HG03103 (cell line): ENCODE measurements at regions not wholly inside any gene's neighbourhood (a gene's known extent, or its start where the extent isn't known, plus 50 kb on each side); places are given as distances from the start of the nearest gene placed in this dataset.
"Not testable (repeated sequence)": the region's sequence is repeated elsewhere in the genome, so short reads cannot be mapped to it uniquely, and the experiment has no call there.

Experiments
- ATAC-seq: cut with Tn5 transposase; IDR thresholded peaks from one replicate; pipeline ENCODE4 v1.9.1; 2021; ENCODE audit warnings: low read depth; ENCODE audit not compliant: unreplicated experiment

- ATAC-seq: no peak
Observed at GRCh38 chr5:125215593-125215992, 469.2 kb upstream of the ZNF608 start.

DNA sequence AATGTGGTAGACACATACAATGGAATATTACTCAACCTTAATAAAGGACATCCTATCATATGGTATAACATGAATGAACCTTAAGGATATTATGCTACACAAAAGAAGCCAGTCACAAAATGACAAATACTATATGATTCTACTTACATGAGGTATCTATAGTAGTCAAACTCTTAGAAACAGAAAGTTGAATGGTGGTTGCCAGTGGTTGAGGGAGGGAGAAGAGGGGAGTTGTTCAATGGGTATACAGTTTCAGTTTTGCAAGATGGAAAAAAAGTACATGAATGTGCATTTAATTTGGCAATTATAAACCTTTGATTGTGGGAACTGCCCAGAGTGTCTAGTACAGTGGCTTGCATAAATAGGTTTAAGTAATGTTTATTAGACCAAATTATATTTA, 473.3 kb upstream of the ZNF608 start:
- no peak for ATAC-seq

DNA sequence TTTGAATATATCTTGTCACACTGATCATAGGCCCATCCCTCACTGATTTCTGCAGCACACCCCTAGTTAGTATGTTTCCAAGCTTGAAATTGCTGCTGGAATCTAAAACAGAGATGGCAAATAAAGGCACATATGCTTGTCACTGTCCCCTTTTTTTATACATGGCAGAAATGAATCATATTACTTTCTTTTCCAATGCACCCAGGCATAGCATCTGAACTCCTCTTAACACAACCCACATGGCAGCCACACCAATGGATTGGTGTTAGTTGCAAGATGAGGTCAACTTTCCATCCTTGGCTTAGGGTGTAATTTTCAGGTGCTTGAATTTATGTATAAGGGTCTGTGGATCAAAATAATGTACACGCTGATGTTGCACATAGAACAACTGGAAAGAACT, 473.8 kb upstream of the ZNF608 start:
- no peak for ATAC-seq

DNA sequence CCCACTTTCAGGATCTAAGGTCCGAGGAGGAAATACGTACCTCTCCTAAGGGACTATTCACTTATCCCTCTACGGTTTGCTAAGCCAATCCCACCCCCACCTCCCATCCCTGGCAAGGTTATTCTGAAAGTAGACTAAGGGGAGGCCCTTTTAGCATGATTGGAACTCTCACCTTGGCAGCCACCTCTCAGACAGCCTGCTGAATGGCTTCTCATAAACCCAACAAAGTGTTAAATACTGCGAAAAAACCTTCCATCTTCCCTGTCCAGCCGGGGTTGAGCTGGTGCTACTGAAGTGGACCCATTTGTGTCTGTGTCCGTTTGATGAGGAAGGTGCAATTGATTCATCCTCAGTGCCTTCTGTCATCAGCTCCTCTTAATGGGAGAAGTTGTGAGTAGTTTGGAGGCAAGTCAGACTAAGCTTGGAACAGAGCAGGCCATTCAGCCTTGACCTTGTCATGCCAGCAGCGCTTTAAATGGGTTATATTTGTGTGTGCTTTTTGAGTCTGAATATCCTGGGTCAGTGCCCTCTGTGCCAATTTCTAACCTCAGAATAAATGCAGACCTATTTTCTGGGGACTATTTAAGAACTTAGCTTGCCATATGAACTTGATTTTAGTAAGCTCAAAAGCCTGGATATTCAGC, 476.3 kb upstream of the ZNF608 start:
- no peak for ATAC-seq

GRCh38 chr5:125225424-125225823, 479.0 kb upstream of the ZNF608 start:
- ATAC-seq: no peak

- no peak for ATAC-seq
Observed at GRCh38 chr5:125226825-125227224, 480.4 kb upstream of the ZNF608 start.

DNA sequence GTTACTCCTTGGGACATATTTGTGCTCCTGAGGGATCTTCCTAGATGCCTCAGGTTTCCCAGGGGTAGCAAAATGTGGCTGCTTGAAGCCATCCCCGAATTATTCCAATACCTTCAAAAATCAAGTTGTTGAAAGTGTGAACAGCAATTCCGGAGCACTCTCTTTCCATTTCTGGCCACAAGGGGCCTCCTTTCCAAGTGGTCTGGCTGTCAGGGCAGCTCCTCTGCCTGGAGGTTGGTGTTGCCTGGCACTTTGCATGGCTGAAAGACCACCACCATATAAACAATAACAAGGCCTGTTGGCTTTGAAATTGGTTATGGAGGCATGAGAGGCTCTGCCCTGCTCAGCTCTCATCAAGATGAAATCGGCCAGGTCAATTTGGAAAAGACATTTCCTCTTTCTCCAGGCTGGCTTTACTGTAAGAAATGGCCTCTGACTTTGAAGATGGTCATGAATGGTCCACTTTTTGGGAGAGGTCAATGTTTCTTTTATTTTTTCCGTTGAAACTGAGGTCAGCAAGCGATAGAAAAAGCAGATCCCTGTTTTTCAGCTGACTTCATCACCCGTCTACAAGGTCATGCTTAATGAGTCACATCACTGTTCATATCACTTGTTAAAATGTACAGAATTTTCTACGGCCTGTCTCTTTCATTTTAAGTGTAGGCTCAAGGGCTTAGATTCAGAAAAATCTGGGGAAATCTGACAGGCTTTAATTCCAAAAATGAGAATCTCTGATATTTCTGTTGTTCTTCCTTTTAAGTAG, 481.1 kb upstream of the ZNF608 start:
- no peak for ATAC-seq

DNA sequence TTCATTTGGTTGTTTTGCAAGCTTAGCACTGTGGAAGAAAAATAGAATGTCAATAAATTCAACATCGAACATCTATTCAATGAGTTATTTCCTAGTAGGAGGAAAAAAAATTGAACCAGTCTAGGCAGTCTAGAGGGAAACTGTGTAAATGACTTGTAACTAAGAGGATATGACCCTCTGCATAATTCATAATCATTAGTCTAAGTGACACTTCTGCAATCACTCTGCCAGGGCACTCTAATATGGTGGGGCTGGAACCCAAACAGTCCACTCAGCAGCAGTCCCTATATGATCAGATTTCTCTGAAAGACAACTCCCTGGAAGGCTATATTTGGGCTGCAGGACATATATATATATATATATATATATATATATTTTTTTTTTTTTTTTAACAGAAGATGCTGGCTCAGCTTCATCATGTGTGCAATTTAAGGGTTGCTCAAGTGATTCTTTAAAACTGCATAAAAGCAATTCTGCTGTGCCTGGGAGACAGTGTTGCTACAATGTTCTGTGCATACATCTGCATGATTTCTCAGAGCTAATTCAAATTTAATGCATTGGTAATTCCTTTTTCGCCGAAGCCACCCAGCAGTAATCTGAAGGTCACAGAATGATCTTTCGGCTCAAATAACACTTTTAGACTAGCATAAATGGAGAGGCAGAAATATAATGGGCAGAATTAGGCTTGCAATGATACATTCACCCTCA, 482.1 kb upstream of the ZNF608 start:
- ATAC-seq: no peak

- ATAC-seq: no peak
Observed at GRCh38 chr5:125229556-125229955, 483.1 kb upstream of the ZNF608 start.

GRCh38 chr5:125232779-125233230, 486.4 kb upstream of the ZNF608 start:
- no peak for ATAC-seq

DNA sequence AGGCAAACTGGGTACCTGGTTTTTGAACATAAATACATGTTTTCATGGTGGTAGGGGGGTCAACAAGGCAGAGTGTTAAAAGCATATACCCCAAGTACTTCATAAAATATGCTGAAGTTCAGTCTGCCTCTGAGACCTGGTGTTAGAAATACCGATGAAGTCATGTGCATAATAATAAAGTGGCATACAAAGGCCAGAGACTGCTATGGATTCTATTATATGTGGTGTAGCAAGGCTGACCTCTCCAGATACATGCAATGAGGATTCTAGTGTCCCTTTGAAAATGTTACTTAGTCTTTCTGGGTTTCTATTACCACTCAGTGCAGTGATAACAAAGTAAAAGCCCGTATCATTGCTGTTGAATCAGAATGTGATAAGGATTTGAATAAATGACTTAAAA, 487.5 kb upstream of the ZNF608 start:
- ATAC-seq: no peak

- ATAC-seq: no peak
Observed at GRCh38 chr5:125236007-125236406, 489.6 kb upstream of the ZNF608 start.

- no peak for ATAC-seq
Observed at GRCh38 chr5:125236981-125237380, 490.5 kb upstream of the ZNF608 start.

DNA sequence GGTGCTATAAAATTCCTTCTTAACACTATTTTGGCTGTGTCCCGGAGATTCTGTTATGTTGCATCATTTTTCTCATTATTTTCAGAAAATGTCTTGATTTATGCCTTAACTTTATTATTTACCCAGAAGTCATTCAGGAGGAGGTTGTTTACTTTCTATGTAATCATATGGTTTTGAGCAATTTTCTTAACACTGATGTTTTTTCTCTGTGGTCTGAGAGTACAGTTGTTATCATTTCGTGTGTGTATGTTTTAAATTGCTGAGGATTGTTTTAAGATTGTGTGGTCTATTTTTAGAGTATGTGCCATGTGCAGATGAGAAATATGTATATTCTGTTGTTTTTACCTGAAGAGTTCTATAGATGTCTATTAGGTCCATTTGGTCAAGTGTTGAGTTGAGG, 498.1 kb upstream of the ZNF608 start:
- ATAC-seq: no peak

DNA sequence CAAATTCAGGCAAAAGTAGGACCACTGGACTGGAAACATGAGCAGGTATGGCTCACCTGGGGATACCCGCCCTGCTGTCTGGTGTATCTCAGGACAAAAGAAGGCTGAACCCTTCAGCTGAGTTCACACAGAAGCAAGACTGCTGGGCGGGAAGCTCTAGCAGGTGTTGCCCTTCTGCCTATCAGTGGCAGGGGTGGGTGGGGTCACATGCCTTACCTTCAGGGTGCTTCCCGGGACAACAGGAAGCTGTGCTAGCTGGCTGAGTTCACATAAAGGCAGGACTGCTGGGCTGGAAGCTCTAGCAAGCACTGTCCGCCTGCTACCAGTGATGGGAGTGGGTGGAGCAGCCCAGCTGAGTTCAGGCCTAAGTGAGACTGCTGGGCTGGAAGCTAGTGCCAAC, 498.8 kb upstream of the ZNF608 start:
- ATAC-seq: no peak

GRCh38 chr5:125249400-125249799, 503.0 kb upstream of the ZNF608 start:
- no peak for ATAC-seq

- ATAC-seq: no peak
Observed at GRCh38 chr5:125251703-125252102, 505.3 kb upstream of the ZNF608 start.

DNA sequence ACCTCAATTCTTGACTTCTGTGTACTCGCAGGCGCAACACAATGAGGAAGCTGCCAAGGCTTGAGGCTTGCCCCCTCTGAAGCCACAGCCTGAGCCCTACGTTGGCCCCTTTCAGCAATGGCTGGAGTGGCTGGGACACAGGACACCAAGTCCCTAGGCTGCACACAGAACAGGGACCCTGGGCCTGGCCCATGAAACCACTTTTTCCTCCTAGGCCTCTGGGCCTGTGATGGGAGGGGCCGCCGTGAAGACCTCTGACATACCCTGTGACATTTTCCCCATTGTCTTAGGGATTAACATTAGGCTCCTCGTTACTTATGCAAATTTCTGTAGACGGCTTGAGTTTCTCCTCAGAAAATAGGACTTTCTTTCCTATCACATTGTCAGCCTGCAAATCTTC, 507.2 kb upstream of the ZNF608 start:
- not testable (repeated sequence) for ATAC-seq

DNA sequence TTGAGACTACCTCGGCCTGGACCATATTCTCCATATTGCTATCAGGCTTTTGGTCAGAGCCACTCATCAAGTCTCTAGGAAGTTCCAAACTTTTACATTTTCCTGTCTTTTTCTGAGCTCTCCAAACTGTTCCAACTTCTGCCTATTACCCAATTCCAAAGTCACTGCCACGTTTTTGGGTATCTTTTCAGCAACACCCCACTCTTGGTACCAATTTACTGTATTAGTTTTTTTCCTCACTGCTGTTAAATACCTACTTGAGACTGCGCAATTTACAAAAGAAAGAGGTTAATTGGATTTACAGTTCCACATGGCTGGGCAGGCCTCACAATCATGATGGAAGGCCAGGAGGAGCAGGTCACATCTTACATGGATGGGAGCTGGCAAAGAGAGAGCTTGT, 507.8 kb upstream of the ZNF608 start:
- no peak for ATAC-seq

DNA sequence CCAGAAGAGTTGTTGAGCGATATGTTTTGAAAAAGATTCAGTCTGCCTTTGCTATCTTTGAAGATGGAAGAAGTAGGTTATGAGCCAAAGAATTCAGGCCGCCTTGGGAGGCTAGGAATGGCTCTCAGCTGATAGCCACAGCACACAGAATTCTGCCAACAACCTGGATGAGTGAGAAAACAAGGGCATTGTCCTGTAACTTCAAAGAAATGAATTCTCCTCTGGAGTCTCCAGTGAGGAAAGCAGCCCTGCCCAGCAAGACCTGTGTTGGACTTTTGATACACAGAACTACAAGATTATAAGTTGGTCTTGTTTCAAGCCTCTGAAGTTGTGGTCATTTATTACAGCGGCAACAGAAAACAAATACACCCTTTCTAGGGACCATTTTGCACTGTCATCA, 509.9 kb upstream of the ZNF608 start:
- ATAC-seq: no peak

GRCh38 chr5:125257057-125257972, 510.9 kb upstream of the ZNF608 start:
- ATAC-seq: no peak
